Rectal smooth muscle tissue (tissue), 1 donor: ENCODE measurements at regions not wholly inside any gene's neighbourhood (a gene's known extent, or its start where the extent isn't known, plus 50 kb on each side); places are given as distances from the start of the nearest gene placed in this dataset.

Experiments
- H3K27ac ChIP-seq: one replicate; pipeline ENCODE4 v1.7.0; 2013; ENCODE audit warnings: low read depth, low read length, inconsistent platforms
- H3K27me3 ChIP-seq: one replicate; pipeline ENCODE4 v1.7.0; 2013; ENCODE audit warnings: low read length; ENCODE audit not compliant: control insufficient read depth, insufficient read depth
- H3K36me3 ChIP-seq: one replicate; pipeline ENCODE4 v1.7.0; 2013; ENCODE audit warnings: low read length; ENCODE audit not compliant: control insufficient read depth, insufficient read depth
- H3K4me1 ChIP-seq: one replicate; pipeline ENCODE4 v1.7.0; 2013; ENCODE audit warnings: low read length; ENCODE audit not compliant: control insufficient read depth, insufficient read depth
- H3K4me3 ChIP-seq: one replicate; pipeline ENCODE4 v1.7.0; 2013; ENCODE audit warnings: low read length
- H3K9ac ChIP-seq: one replicate; pipeline ENCODE4 v1.7.0; 2013; ENCODE audit warnings: low read length

- no peak overlapping the region for H3K4me3 ChIP-seq
- no peaks in the 10 kb centered on the region for H3K4me1 ChIP-seq
- H3K36me3 ChIP-seq: no peaks in the 10 kb centered on the region
- no peaks in the 10 kb centered on the region for H3K27me3 ChIP-seq
- no peak overlapping the region for H3K27ac ChIP-seq
- no peak overlapping the region for H3K9ac ChIP-seq
Observed at GRCh38 chr10:29132551-29133111, 156.2 kb upstream of the LYZL1 start.

GRCh38 chr10:29135337-29135736 lies 153.5 kb upstream of the LYZL1 start:
- Histone ChIP-seq H3K36me3 (no peaks in the 10 kb centered on the region), H3K27me3 (no peaks in the 10 kb centered on the region), H3K9ac (no peak overlapping the region), H3K4me1 (no peaks in the 10 kb centered on the region), H3K27ac (no peak overlapping the region), H3K4me3 (no peak overlapping the region)

- Histone ChIP-seq H3K9ac (no peak overlapping the region), H3K4me1 (no peaks in the 10 kb centered on the region), H3K27me3 (no peaks in the 10 kb centered on the region), H3K27ac (no peak overlapping the region), H3K4me3 (no peak overlapping the region), H3K36me3 (no peaks in the 10 kb centered on the region)
Observed at GRCh38 chr10:29136411-29136810, 152.5 kb upstream of the LYZL1 start.

- Histone ChIP-seq H3K27ac (no peak overlapping the region), H3K27me3 (no peaks in the 10 kb centered on the region), H3K36me3 (no peaks in the 10 kb centered on the region), H3K9ac (no peak overlapping the region), H3K4me3 (no peak overlapping the region), H3K4me1 (no peaks in the 10 kb centered on the region)
Observed at GRCh38 chr10:29140151-29140550, 148.7 kb upstream of the LYZL1 start.

GRCh38 chr10:29140991-29141390 lies 147.9 kb upstream of the LYZL1 start:
- Histone ChIP-seq H3K4me3 (no peak overlapping the region), H3K9ac (no peak overlapping the region)

GRCh38 chr10:29141761-29142160 lies 147.1 kb upstream of the LYZL1 start:
- Histone ChIP-seq H3K9ac (no peak overlapping the region), H3K4me3 (no peak overlapping the region), H3K36me3 (no peaks in the 10 kb centered on the region), H3K4me1 (no peaks in the 10 kb centered on the region), H3K27me3 (no peaks in the 10 kb centered on the region), H3K27ac (no peak overlapping the region)

More at GRCh38 chr10:29140991-29141390, 147.9 kb upstream of the LYZL1 start:
- Histone ChIP-seq H3K27ac (no peak overlapping the region), H3K4me1 (no peaks in the 10 kb centered on the region), H3K27me3 (no peaks in the 10 kb centered on the region), H3K36me3 (no peaks in the 10 kb centered on the region)

- H3K27ac ChIP-seq: no peak overlapping the region
Observed at GRCh38 chr10:29142516-29143314, 146.2 kb upstream of the LYZL1 start.

GRCh38 chr10:29144126-29144525 lies 144.7 kb upstream of the LYZL1 start:
- H3K36me3 ChIP-seq: no peaks in the 10 kb centered on the region

More at GRCh38 chr10:29142516-29143314, 146.2 kb upstream of the LYZL1 start:
- Histone ChIP-seq H3K4me3 (no peak overlapping the region), H3K9ac (no peak overlapping the region), H3K27me3 (no peaks in the 10 kb centered on the region), H3K4me1 (no peaks in the 10 kb centered on the region), H3K36me3 (no peaks in the 10 kb centered on the region)

GRCh38 chr10:29146311-29147100 lies 142.4 kb upstream of the LYZL1 start:
- Histone ChIP-seq H3K27ac (no peak overlapping the region), H3K4me1 (no peaks in the 10 kb centered on the region), H3K27me3 (no peaks in the 10 kb centered on the region)

More at GRCh38 chr10:29144126-29144525, 144.7 kb upstream of the LYZL1 start:
- H3K27me3 ChIP-seq: no peaks in the 10 kb centered on the region
- H3K4me1 ChIP-seq: no peaks in the 10 kb centered on the region
- no peak overlapping the region for H3K9ac ChIP-seq
- H3K4me3 ChIP-seq: no peak overlapping the region
- no peak overlapping the region for H3K27ac ChIP-seq

GRCh38 chr10:29150010-29150409 lies 138.9 kb upstream of the LYZL1 start:
- no peaks in the 10 kb centered on the region for H3K36me3 ChIP-seq
- H3K27ac ChIP-seq: no peak overlapping the region
- no peaks in the 10 kb centered on the region for H3K27me3 ChIP-seq
- no peak overlapping the region for H3K4me3 ChIP-seq
- no peak overlapping the region for H3K9ac ChIP-seq
- no peaks in the 10 kb centered on the region for H3K4me1 ChIP-seq

More at GRCh38 chr10:29146311-29147100, 142.4 kb upstream of the LYZL1 start:
- H3K4me3 ChIP-seq: no peak overlapping the region
- no peak overlapping the region for H3K9ac ChIP-seq
- no peaks in the 10 kb centered on the region for H3K36me3 ChIP-seq

GRCh38 chr10:29151005-29151404 lies 137.9 kb upstream of the LYZL1 start:
- no peaks in the 10 kb centered on the region for H3K4me1 ChIP-seq
- H3K36me3 ChIP-seq: no peaks in the 10 kb centered on the region
- H3K27ac ChIP-seq: no peak overlapping the region
- no peaks in the 10 kb centered on the region for H3K27me3 ChIP-seq
- H3K4me3 ChIP-seq: no peak overlapping the region
- H3K9ac ChIP-seq: no peak overlapping the region

- no peaks in the 10 kb centered on the region for H3K36me3 ChIP-seq
- no peak overlapping the region for H3K27ac ChIP-seq
Observed at GRCh38 chr10:29157321-29157720, 131.5 kb upstream of the LYZL1 start.

More at GRCh38 chr10:29157321-29157720, 131.5 kb upstream of the LYZL1 start:
- Histone ChIP-seq H3K9ac (no peak overlapping the region), H3K4me3 (no peak overlapping the region), H3K27me3 (no peaks in the 10 kb centered on the region), H3K4me1 (no peaks in the 10 kb centered on the region)
